ENCODE measurements at regions not wholly inside any gene's neighbourhood (a gene's known extent, or its start where the extent isn't known, plus 50 kb on each side); places are given as distances from the start of the nearest gene placed in this dataset.

- Histone ChIP-seq H3F3A (ENCODE audit: insufficient read depth, low read length) (no peaks in the 10 kb centered on the region), H3K4me1 (ENCODE audit: insufficient read depth, low read length, severe bottlenecking) (no peaks in the 10 kb centered on the region), H3K4me2 (ENCODE audit: low read length) (no peak overlapping the region), H3K36me3 (ENCODE audit: insufficient read depth, low read length) (no peaks in the 10 kb centered on the region), H4K20me1 (ENCODE audit: insufficient read depth, low read length) (no peaks in the 10 kb centered on the region), H3K27ac (ENCODE audit: low read depth, low read length, poor library complexity, severe bottlenecking) (no peak overlapping the region), H2AFZ (ENCODE audit: low read length) (no peak overlapping the region), H3K9ac (ENCODE audit: low read length) (no peak overlapping the region), H3K9me2 (ENCODE audit: low read depth, low read length) (no peaks in the 10 kb centered on the region), H3K27me3 (ENCODE audit: insufficient read depth, low read length) (no peaks in the 10 kb centered on the region), H3K9me3 (ENCODE audit: low read length) (no peaks in the 10 kb centered on the region), H3K79me2 (ENCODE audit: insufficient read depth, low read length) (no peaks in the 10 kb centered on the region), H3K4me3 (ENCODE audit: low read depth, low read length, poor library complexity, severe bottlenecking) (no peak overlapping the region)
- no peak for TF ChIP-seq EZH2 (IDR thresholded peaks at IDR 0.05; ENCODE audit: borderline replicate concordance, low read length)
- no peak for TF ChIP-seq CTCF (IDR thresholded peaks at IDR 0.05; ENCODE audit: low read length)
These were observed 265.2 kb downstream of the CENPW start for GRCh38 chr6:126605089-126605488.

GRCh38 chr6:126607289-126607688 is 267.4 kb downstream of the CENPW start:
- no peaks in the 10 kb centered on the region for H3K4me1 ChIP-seq (ENCODE audit: insufficient read depth, low read length, severe bottlenecking)
- no peaks in the 10 kb centered on the region for H4K20me1 ChIP-seq (ENCODE audit: insufficient read depth, low read length)
- no peak overlapping the region for H3K4me3 ChIP-seq (ENCODE audit: low read depth, low read length, poor library complexity, severe bottlenecking)
- H3K9ac ChIP-seq (ENCODE audit: low read length), result no peak overlapping the region
- no peaks in the 10 kb centered on the region for H3K36me3 ChIP-seq (ENCODE audit: insufficient read depth, low read length)
- no peak for TF ChIP-seq EZH2 (IDR thresholded peaks at IDR 0.05; ENCODE audit: borderline replicate concordance, low read length)
- TF ChIP-seq CTCF (IDR thresholded peaks at IDR 0.05; ENCODE audit: low read length), result no peak
- no peak overlapping the region for H2AFZ ChIP-seq (ENCODE audit: low read length)
- no peak overlapping the region for H3K27ac ChIP-seq (ENCODE audit: low read depth, low read length, poor library complexity, severe bottlenecking)
- no peaks in the 10 kb centered on the region for H3F3A ChIP-seq (ENCODE audit: insufficient read depth, low read length)
- H3K27me3 ChIP-seq (ENCODE audit: insufficient read depth, low read length), result no peaks in the 10 kb centered on the region
- no peak overlapping the region for H3K4me2 ChIP-seq (ENCODE audit: low read length)
- H3K9me3 ChIP-seq (ENCODE audit: low read length), result no peaks in the 10 kb centered on the region
- no peaks in the 10 kb centered on the region for H3K9me2 ChIP-seq (ENCODE audit: low read depth, low read length)
- no peaks in the 10 kb centered on the region for H3K79me2 ChIP-seq (ENCODE audit: insufficient read depth, low read length)

GRCh38 chr6:126608681-126609080 is 268.8 kb downstream of the CENPW start:
- no peak overlapping the region for H3K27ac ChIP-seq (ENCODE audit: low read depth, low read length, poor library complexity, severe bottlenecking)
- H3F3A ChIP-seq (ENCODE audit: insufficient read depth, low read length), result no peaks in the 10 kb centered on the region
- no peaks in the 10 kb centered on the region for H4K20me1 ChIP-seq (ENCODE audit: insufficient read depth, low read length)
- H3K4me2 ChIP-seq (ENCODE audit: low read length), result no peak overlapping the region
- H3K79me2 ChIP-seq (ENCODE audit: insufficient read depth, low read length), result no peaks in the 10 kb centered on the region
- no peak for TF ChIP-seq EZH2 (IDR thresholded peaks at IDR 0.05; ENCODE audit: borderline replicate concordance, low read length)
- no peak for TF ChIP-seq CTCF (IDR thresholded peaks at IDR 0.05; ENCODE audit: low read length)
- no peaks in the 10 kb centered on the region for H3K4me1 ChIP-seq (ENCODE audit: insufficient read depth, low read length, severe bottlenecking)
- H3K4me3 ChIP-seq (ENCODE audit: low read depth, low read length, poor library complexity, severe bottlenecking), result no peak overlapping the region
- H3K9me2 ChIP-seq (ENCODE audit: low read depth, low read length), result no peaks in the 10 kb centered on the region
- H2AFZ ChIP-seq (ENCODE audit: low read length), result no peak overlapping the region
- H3K36me3 ChIP-seq (ENCODE audit: insufficient read depth, low read length), result no peaks in the 10 kb centered on the region
- H3K9me3 ChIP-seq (ENCODE audit: low read length), result no peaks in the 10 kb centered on the region
- H3K27me3 ChIP-seq (ENCODE audit: insufficient read depth, low read length), result no peaks in the 10 kb centered on the region
- H3K9ac ChIP-seq (ENCODE audit: low read length), result no peak overlapping the region

Data from OCI-LY1 (cell line).